DMS153 treated with DMSO at 0.1 percent for 48 hours (cell line): ENCODE measurements at regions not wholly inside any gene's neighbourhood (a gene's known extent, or its start where the extent isn't known, plus 50 kb on each side); places are given as distances from the start of the nearest gene placed in this dataset.
"Not testable (repeated sequence)": the region's sequence is repeated elsewhere in the genome, so short reads cannot be mapped to it uniquely, and the experiment has no call there.

Source experiments
- DNase-seq: peaks from one replicate; lab custom pipeline; 2025; ENCODE audit not compliant: unreplicated experiment; lab: John Stamatoyannopoulos, UW

- DNase-seq, result no peak
Observed at GRCh38 chr1:74818241-74818640, 85.3 kb downstream of the TYW3 start.

- DNase-seq, result no peak
Observed at GRCh38 chr1:74818661-74819456, 85.9 kb downstream of the TYW3 start.

- DNase-seq, result no peak
Observed at GRCh38 chr1:74822851-74823401, 90.0 kb downstream of the TYW3 start.

GRCh38 chr1:74824497-74825107 is 91.7 kb downstream of the TYW3 start:
- DNase-seq, result no peak

- DNase-seq, result no peak
Observed at GRCh38 chr1:74830766-74831165, 97.8 kb downstream of the TYW3 start.

- no peak for DNase-seq
Observed at GRCh38 chr1:74834261-74834660, 101.3 kb downstream of the TYW3 start.

GRCh38 chr1:74835051-74835450 is 102.1 kb downstream of the TYW3 start:
- DNase-seq, result no peak

GRCh38 chr1:74842726-74843125 is 109.8 kb downstream of the TYW3 start:
- no peak for DNase-seq

GRCh38 chr1:74847715-74848114 is 114.8 kb downstream of the TYW3 start:
- no peak for DNase-seq

GRCh38 chr1:74853756-74854155 is 120.8 kb downstream of the TYW3 start:
- no peak for DNase-seq

- no peak for DNase-seq
Observed at GRCh38 chr1:74856174-74856573, 123.2 kb downstream of the TYW3 start.

- no peak for DNase-seq
Observed at GRCh38 chr1:74857676-74858075, 124.7 kb downstream of the TYW3 start.

GRCh38 chr1:74858136-74858535 is 125.2 kb downstream of the TYW3 start:
- no peak for DNase-seq

- DNase-seq, result no peak
Observed at GRCh38 chr1:74861867-74862266, 128.9 kb downstream of the TYW3 start.

- DNase-seq, result no peak
Observed at GRCh38 chr1:74869702-74870101, 136.8 kb downstream of the TYW3 start.

GRCh38 chr1:74877366-74877765 is 144.4 kb downstream of the TYW3 start:
- not testable (repeated sequence) for DNase-seq

- no peak for DNase-seq
Observed at GRCh38 chr1:74895411-74895810, 162.5 kb downstream of the TYW3 start.

GRCh38 chr1:74908131-74908530 is 175.2 kb downstream of the TYW3 start:
- DNase-seq, result no peak

- no peak for DNase-seq
Observed at GRCh38 chr1:74908797-74909196, 175.8 kb downstream of the TYW3 start.

- no peak for DNase-seq
Observed at GRCh38 chr1:74913978-74914377, 181.0 kb downstream of the TYW3 start.

GRCh38 chr1:74933500-74933899 is 200.5 kb downstream of the TYW3 start:
- no peak for DNase-seq

- no peak for DNase-seq
Observed at GRCh38 chr1:74935446-74935845, 198.7 kb upstream of the LHX8 start.
